H1 (cell line): ENCODE measurements at regions not wholly inside any gene's neighbourhood (a gene's known extent, or its start where the extent isn't known, plus 50 kb on each side); places are given as distances from the start of the nearest gene placed in this dataset.

Source experiments
- CTCF ChIA-PET: fragments of 300-600 bp; sonication (Branson Sonifier 250); formaldehyde crosslinking; loops from one replicate; lab custom pipeline; 2021; ENCODE audit not compliant: partially characterized antibody; lab: Charles Lee
- POLR2A ChIA-PET: fragments of 300-600 bp; sonication (Branson Sonifier 250); formaldehyde crosslinking; loops from one replicate; lab custom pipeline; 2021; ENCODE audit warnings: inconsistent platforms; ENCODE audit not compliant: partially characterized antibody; lab: Charles Lee
- DNase-seq, 2 experiments: peaks; one replicate each; pipeline versions ENCODE4 v3.0.0 to v3.0.0-alpha.2; 2010 to 2022; ENCODE audit warnings: low spot score in 2 of 2, low read depth in 1 of 2, mixed read lengths in 1 of 2
- FAIRE-seq: peaks from 2 replicates; lab custom pipeline; 2011; peaks lifted over from hg19 to GRCh38; lab: Jason Lieb, UNC
- H2AFZ ChIP-seq: 2 replicates; pipeline ENCODE4 v1.8.1; 2012; ENCODE audit warnings: low read length, inconsistent platforms
- H2AK5ac ChIP-seq: 2 replicates; pipeline ENCODE4 v1.6.1; 2013; ENCODE audit warnings: low read depth, low read length
- H2BK120ac ChIP-seq: replicated peaks from 2 replicates; pipeline ENCODE3; 2013; ENCODE audit warnings: low read depth, low read length, inconsistent platforms
- H2BK12ac ChIP-seq: 2 replicates; pipeline ENCODE4 v1.6.1; 2013; ENCODE audit warnings: low read depth, low read length
- H2BK15ac ChIP-seq: 2 replicates; pipeline ENCODE4 v1.6.1; 2013; ENCODE audit warnings: low read length
- H2BK20ac ChIP-seq: 2 replicates; pipeline ENCODE4 v1.6.1; 2013; ENCODE audit warnings: low read length
- H2BK5ac ChIP-seq: 2 replicates; pipeline ENCODE4 v1.6.1; 2013; ENCODE audit warnings: low read depth, low read length
- H3K14ac ChIP-seq: 2 replicates; pipeline ENCODE4 v1.6.1; 2013; ENCODE audit warnings: inconsistent platforms; ENCODE audit not compliant: insufficient read length
- H3K18ac ChIP-seq: 2 replicates; pipeline ENCODE4 v1.6.1; 2013; ENCODE audit warnings: low read length; ENCODE audit errors: extremely low read depth
- H3K23ac ChIP-seq: 2 replicates; pipeline ENCODE4 v1.6.1; 2013; ENCODE audit warnings: inconsistent platforms; ENCODE audit not compliant: insufficient read length
- H3K23me2 ChIP-seq: 2 replicates; pipeline ENCODE4 v1.6.1; 2013; ENCODE audit warnings: low read depth, low read length
- H3K27ac ChIP-seq: 2 replicates; pipeline ENCODE4 v1.6.1; 2011; ENCODE audit warnings: low read depth, low read length, inconsistent platforms
- H3K27me3 ChIP-seq, 4 experiments: replicated peaks in 1 of 4; 1 replicate in 1 of 4; 2 replicates in 3 of 4; pipeline versions ENCODE4 v1.6.1 to v1.8.1; 2011 to 2013; ENCODE audit warnings: low read length in 3 of 4, mild to moderate bottlenecking in 3 of 4, inconsistent platforms in 2 of 4, mixed read lengths in 2 of 4, moderate library complexity in 1 of 4; ENCODE audit not compliant: control insufficient read depth in 3 of 4, insufficient read depth in 3 of 4; ENCODE audit errors: extremely low read depth in 1 of 4
- H3K36me3 ChIP-seq, 4 experiments: 2 replicates each; pipeline versions ENCODE4 v1.6.1 to v1.8.1; 2011 to 2013; ENCODE audit warnings: mild to moderate bottlenecking in 4 of 4, low read length in 3 of 4, moderate library complexity in 2 of 4, control low read depth in 1 of 4, inconsistent platforms in 1 of 4; ENCODE audit not compliant: insufficient read depth in 4 of 4, control insufficient read depth in 2 of 4
- H3K4ac ChIP-seq: replicated peaks from 2 replicates; pipeline ENCODE3; 2013; ENCODE audit warnings: low read length, low read depth, mixed read lengths, inconsistent platforms; ENCODE audit not compliant: insufficient read length
- H3K4me1 ChIP-seq, 4 experiments: replicated peaks in 1 of 4; 1 replicate in 1 of 4; 2 replicates in 3 of 4; pipeline versions ENCODE4 v1.6.1 to v1.8.1; 2011 to 2013; ENCODE audit warnings: low read length in 3 of 4, inconsistent platforms in 2 of 4, mixed read lengths in 1 of 4; ENCODE audit not compliant: insufficient read depth in 4 of 4, control insufficient read depth in 3 of 4
- H3K4me2 ChIP-seq, 2 experiments: 2 replicates each; pipeline versions ENCODE4 v1.6.1 to v1.8.1; 2011 to 2013; ENCODE audit warnings: low read depth in 2 of 2, low read length in 2 of 2, control low read depth in 1 of 2, inconsistent platforms in 1 of 2, mild to moderate bottlenecking in 1 of 2; ENCODE audit not compliant: insufficient read depth in 1 of 2
- H3K4me3 ChIP-seq, 4 experiments: fragments of 200-600, 300-600 bp in 1 of 4; sonication (generic), shearing (Covaris generic), sonication (Bioruptor Twin) in 1 of 4; 2 replicates each; pipeline versions ENCODE4 v1.5.1 to v1.8.1; 2011 to 2016; ENCODE audit warnings: low read length in 4 of 4, low read depth in 3 of 4, control low read depth in 2 of 4, inconsistent platforms in 2 of 4, mild to moderate bottlenecking in 2 of 4, mixed read lengths in 1 of 4, moderate library complexity in 1 of 4; ENCODE audit not compliant: insufficient read depth in 2 of 4; ENCODE audit errors: extremely low read depth in 1 of 4
- H3K56ac ChIP-seq: replicated peaks from 2 replicates; pipeline ENCODE3; 2013; ENCODE audit warnings: low read depth, mild to moderate bottlenecking, mixed read lengths, low read length, inconsistent platforms; ENCODE audit not compliant: insufficient read length
- H3K79me1 ChIP-seq: 2 replicates; pipeline ENCODE4 v1.6.1; 2013; ENCODE audit warnings: low read depth, low read length, control low read depth
- H3K79me2 ChIP-seq, 2 experiments: 2 replicates each; pipeline versions ENCODE4 v1.6.1 to v1.8.1; 2012 to 2013; ENCODE audit warnings: low read length in 2 of 2, mild to moderate bottlenecking in 2 of 2, inconsistent platforms in 1 of 2; ENCODE audit not compliant: insufficient read depth in 2 of 2, control insufficient read depth in 1 of 2
- H3K9ac ChIP-seq, 4 experiments: replicated peaks in 1 of 4; 1 replicate in 1 of 4; 2 replicates in 3 of 4; pipeline versions ENCODE4 v1.6.1 to v1.8.1; 2011 to 2013; ENCODE audit warnings: low read depth in 3 of 4, low read length in 3 of 4, control low read depth in 2 of 4, mild to moderate bottlenecking in 2 of 4, moderate library complexity in 2 of 4, inconsistent platforms in 1 of 4; ENCODE audit errors: extremely low read depth in 1 of 4
- H3K9me3 ChIP-seq, 2 experiments: 2 replicates each; pipeline versions ENCODE4 v1.6.1 to v1.8.1; 2012 to 2013; ENCODE audit warnings: mild to moderate bottlenecking in 2 of 2, moderate library complexity in 2 of 2, control low read depth in 1 of 2, inconsistent platforms in 1 of 2, low read depth in 1 of 2, low read length in 1 of 2, mixed read lengths in 1 of 2; ENCODE audit not compliant: insufficient read depth in 2 of 2
- H4K20me1 ChIP-seq, 2 experiments: replicated peaks in 1 of 2; 2 replicates each; pipeline versions ENCODE3 to v1.8.1; 2011 to 2013; ENCODE audit warnings: inconsistent platforms in 2 of 2, low read length in 2 of 2, mild to moderate bottlenecking in 1 of 2; ENCODE audit not compliant: insufficient read depth in 2 of 2, control insufficient read depth in 1 of 2
- H4K5ac ChIP-seq: 2 replicates; pipeline ENCODE4 v1.6.1; 2013; ENCODE audit warnings: low read length, low read depth, mixed read lengths, inconsistent platforms; ENCODE audit not compliant: insufficient read length
- H4K8ac ChIP-seq: 2 replicates; pipeline ENCODE4 v1.8.0; 2013; ENCODE audit warnings: mild to moderate bottlenecking, moderate library complexity, low read length, inconsistent platforms; ENCODE audit not compliant: insufficient read depth; ENCODE audit errors: extremely low read depth
- H4K91ac ChIP-seq: replicated peaks from 2 replicates; pipeline ENCODE3; 2013; ENCODE audit warnings: low read length, mixed read lengths, inconsistent platforms; ENCODE audit not compliant: insufficient read length
- ASH2L ChIP-seq: fragments of 200-600, 300-600 bp; sonication (generic); IDR thresholded peaks from one replicate; pipeline ENCODE4 v1.7.1; 2017; ENCODE audit warnings: low read length
- EP300 ChIP-seq, 2 experiments: IDR thresholded peaks; 1 replicate in 1 of 2; 2 replicates in 1 of 2; pipeline ENCODE4 v1.6.1; 2011 to 2012; ENCODE audit warnings: low read depth in 2 of 2, low read length in 2 of 2, mild to moderate bottlenecking in 2 of 2, borderline replicate concordance in 1 of 2, inconsistent platforms in 1 of 2, moderate library complexity in 1 of 2
- EZH2 ChIP-seq: fragments of 200-600 bp; sonication (generic); IDR thresholded peaks from 2 replicates; pipeline ENCODE4 v1.7.1; 2012; ENCODE audit warnings: low read depth, mild to moderate bottlenecking, moderate library complexity, low read length, inconsistent platforms; ENCODE audit not compliant: severe bottlenecking
- GABPA ChIP-seq: IDR thresholded peaks from 2 replicates; pipeline ENCODE4 v1.6.1; 2011; ENCODE audit warnings: mild to moderate bottlenecking, low read length, moderate library complexity, borderline replicate concordance; ENCODE audit not compliant: insufficient read depth
- HDAC2 ChIP-seq, 2 experiments: fragments of 300-600 bp in 1 of 2; sonication (generic) in 1 of 2; IDR thresholded peaks; 2 replicates each; pipeline ENCODE4 v1.6.1; 2011 to 2012; ENCODE audit warnings: low read depth in 2 of 2, low read length in 2 of 2, mild to moderate bottlenecking in 2 of 2, moderate library complexity in 2 of 2, borderline replicate concordance in 1 of 2, inconsistent platforms in 1 of 2
- ZNF274 ChIP-seq: IDR thresholded peaks from 2 replicates; pipeline ENCODE4 v1.7.0; 2012; ENCODE audit warnings: low read length, borderline replicate concordance; ENCODE audit errors: extremely low read depth
- WGBS, 2 experiments: shearing (Covaris generic) in 1 of 2; methylation state at CpG; one replicate each; pipeline versions ENCODE4 v1.1.6 to v1.1.7; 2013 to 2015; ENCODE audit warnings: low lambda C conversion rate in 2 of 2, mixed read lengths in 2 of 2, inconsistent platforms in 1 of 2, low coverage in 1 of 2, missing lambda C conversion rate in 1 of 2; ENCODE audit not compliant: insufficient replicate concordance in 2 of 2, insufficient coverage in 1 of 2, insufficient read length in 1 of 2; ENCODE audit errors: extremely low coverage in 1 of 2, missing lambda C conversion rate in 1 of 2; 5-methylcytosine and 5-hydroxymethylcytosine counted together
- TF ChIP-seq, protein P1 (sequence below): IDR thresholded peaks from 2 replicates; pipeline ENCODE4 v1.6.1; 2012; ENCODE audit warnings: low read length, inconsistent platforms

DNA sequence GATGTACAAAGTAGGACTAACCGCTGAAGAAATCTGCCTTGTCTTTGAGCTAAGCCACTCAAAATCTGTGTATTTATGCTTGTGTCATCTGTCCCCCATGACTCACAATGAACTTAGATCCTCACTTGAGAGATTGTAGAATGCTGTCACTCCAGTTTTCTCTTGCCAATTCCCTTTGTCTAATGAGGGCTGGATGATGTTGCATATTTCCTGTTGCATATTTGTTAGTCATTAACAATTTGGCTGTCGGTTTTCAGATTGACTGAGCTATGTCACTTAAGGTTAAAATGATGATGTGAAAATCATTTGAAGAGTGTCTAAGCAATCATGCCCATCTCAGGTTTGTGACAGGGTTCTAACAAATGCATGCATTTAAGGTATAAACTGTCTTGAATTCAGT, 481.7 kb downstream of the CDH10 start:
- H2BK15ac ChIP-seq: no peak overlapping the region
- H3K36me3 ChIP-seq: no peaks in the 10 kb centered on the region
- CTCF ChIA-PET: no interaction called here
- no peak overlapping the region for H4K91ac ChIP-seq
- H3K9ac ChIP-seq: no peak overlapping the region
- H3K56ac ChIP-seq: no peak overlapping the region
- no peak overlapping the region for H3K18ac ChIP-seq
- H4K5ac ChIP-seq: no peak overlapping the region
- H3K27me3 ChIP-seq: no peaks in the 10 kb centered on the region
- TF ChIP-seq ASH2L (no peak), EZH2 (no peak), EP300 (IDR thresholded peaks at IDR 0.05; ENCODE audit: borderline replicate concordance in 1 of 2, low read depth in 2 of 2, low read length in 2 of 2) (no peak), GABPA (no peak), HDAC2 (IDR thresholded peaks at IDR 0.05; ENCODE audit: borderline replicate concordance in 1 of 2, low read depth in 2 of 2, low read length in 2 of 2) (no peak), ZNF274 (no peak)
- TF ChIP-seq, protein P1, sequence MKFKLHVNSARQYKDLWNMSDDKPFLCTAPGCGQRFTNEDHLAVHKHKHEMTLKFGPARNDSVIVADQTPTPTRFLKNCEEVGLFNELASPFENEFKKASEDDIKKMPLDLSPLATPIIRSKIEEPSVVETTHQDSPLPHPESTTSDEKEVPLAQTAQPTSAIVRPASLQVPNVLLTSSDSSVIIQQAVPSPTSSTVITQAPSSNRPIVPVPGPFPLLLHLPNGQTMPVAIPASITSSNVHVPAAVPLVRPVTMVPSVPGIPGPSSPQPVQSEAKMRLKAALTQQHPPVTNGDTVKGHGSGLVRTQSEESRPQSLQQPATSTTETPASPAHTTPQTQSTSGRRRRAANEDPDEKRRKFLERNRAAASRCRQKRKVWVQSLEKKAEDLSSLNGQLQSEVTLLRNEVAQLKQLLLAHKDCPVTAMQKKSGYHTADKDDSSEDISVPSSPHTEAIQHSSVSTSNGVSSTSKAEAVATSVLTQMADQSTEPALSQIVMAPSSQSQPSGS: no peak
- TF ChIP-seq, all 59 proteins: peak for 0
- Histone ChIP-seq H3K4ac (no peak overlapping the region), H2BK120ac (no peak overlapping the region), H3K79me2 (no peaks in the 10 kb centered on the region), H2AK5ac (no peak overlapping the region), H3K79me1 (no peaks in the 10 kb centered on the region), H3K14ac (no peak overlapping the region), H4K8ac (no peak overlapping the region), H3K4me1 (no peaks in the 10 kb centered on the region), H2BK12ac (no peak overlapping the region), H3K23ac (no peak overlapping the region), H3K23me2 (no peaks in the 10 kb centered on the region), H3K9me3 (no peaks in the 10 kb centered on the region), H2BK5ac (no peak overlapping the region), H2AFZ (no peak overlapping the region), H4K20me1 (no peaks in the 10 kb centered on the region), H3K4me3 (no peak overlapping the region), H2BK20ac (no peak overlapping the region), H3K27ac (no peak overlapping the region), H3K4me2 (no peak overlapping the region)
- 91% methylated on average over 2 of the region's 2 CpGs; no CpG with 5 or more reads in 1 of the 2 experiments for WGBS, 2 experiments
- DNase-seq: no peak
- no peak for FAIRE-seq
- POLR2A ChIA-PET: no interaction called here
